ENCODE measurements at regions not wholly inside any gene's neighbourhood (a gene's known extent, or its start where the extent isn't known, plus 50 kb on each side); places are given as distances from the start of the nearest gene placed in this dataset.
"Not testable (repeated sequence)": the region's sequence is repeated elsewhere in the genome, so short reads cannot be mapped to it uniquely, and the experiment has no call there.

DNA sequence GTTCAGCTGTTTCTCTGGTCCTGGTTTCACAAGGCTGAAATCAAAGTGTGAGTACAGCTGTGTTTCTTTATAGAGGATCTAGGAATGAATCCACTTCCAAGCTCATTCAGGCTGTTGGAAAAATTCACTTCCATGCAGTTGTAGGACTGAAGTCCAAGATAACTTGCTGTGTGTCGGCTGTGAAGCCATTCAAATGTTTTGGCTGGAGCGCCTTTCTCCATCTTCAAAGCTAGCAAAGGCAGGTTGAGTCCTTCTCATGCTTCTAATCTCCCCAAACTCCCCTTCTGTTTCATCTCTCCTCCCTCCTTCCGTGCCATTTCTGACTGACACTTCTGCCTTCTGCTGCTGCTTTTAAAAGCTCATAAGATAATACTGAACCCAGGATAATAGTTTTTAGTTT is 1195.4 kb upstream of the LRRN3 start:
- TF ChIP-seq, protein P1, sequence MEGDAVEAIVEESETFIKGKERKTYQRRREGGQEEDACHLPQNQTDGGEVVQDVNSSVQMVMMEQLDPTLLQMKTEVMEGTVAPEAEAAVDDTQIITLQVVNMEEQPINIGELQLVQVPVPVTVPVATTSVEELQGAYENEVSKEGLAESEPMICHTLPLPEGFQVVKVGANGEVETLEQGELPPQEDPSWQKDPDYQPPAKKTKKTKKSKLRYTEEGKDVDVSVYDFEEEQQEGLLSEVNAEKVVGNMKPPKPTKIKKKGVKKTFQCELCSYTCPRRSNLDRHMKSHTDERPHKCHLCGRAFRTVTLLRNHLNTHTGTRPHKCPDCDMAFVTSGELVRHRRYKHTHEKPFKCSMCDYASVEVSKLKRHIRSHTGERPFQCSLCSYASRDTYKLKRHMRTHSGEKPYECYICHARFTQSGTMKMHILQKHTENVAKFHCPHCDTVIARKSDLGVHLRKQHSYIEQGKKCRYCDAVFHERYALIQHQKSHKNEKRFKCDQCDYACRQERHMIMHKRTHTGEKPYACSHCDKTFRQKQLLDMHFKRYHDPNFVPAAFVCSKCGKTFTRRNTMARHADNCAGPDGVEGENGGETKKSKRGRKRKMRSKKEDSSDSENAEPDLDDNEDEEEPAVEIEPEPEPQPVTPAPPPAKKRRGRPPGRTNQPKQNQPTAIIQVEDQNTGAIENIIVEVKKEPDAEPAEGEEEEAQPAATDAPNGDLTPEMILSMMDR (conservative IDR thresholded peaks at IDR 0.05 in 1 of 2, IDR thresholded peaks at IDR 0.05 in 1 of 2; ENCODE audit: low read depth in 1 of 2, low read length in 2 of 2) = no peak
- TF ChIP-seq EZH2 (IDR thresholded peaks at IDR 0.05; ENCODE audit: low read length, missing control alignments) = no peak
- Histone ChIP-seq H3K4me3 (replicated peaks in 1 of 4; ENCODE audit: control extremely low read depth in 1 of 4, insufficient read depth in 1 of 4, low read depth in 3 of 4, low read length in 4 of 4) (no peak overlapping the region), H3K79me2 (ENCODE audit: control insufficient read depth, insufficient read depth, low read length) (no peaks in the 10 kb centered on the region), H4K20me1 (ENCODE audit: control insufficient read depth, extremely low read depth, insufficient read depth, low read length) (no peaks in the 10 kb centered on the region), H3K36me3 (ENCODE audit: control insufficient read depth, insufficient read depth, low read length) (no peaks in the 10 kb centered on the region), H3K9me3 (ENCODE audit: control insufficient read depth, insufficient read depth, low read depth, low read length) (no peaks in the 10 kb centered on the region), H3K27me3 (ENCODE audit: control insufficient read depth, insufficient read depth, low read length) (no peaks in the 10 kb centered on the region), H3K27ac (ENCODE audit: insufficient read depth, low read length) (no peak overlapping the region), H3K4me1 (ENCODE audit: control insufficient read depth, extremely low read depth, insufficient read depth, low read length) (no peaks in the 10 kb centered on the region), H2AFZ (ENCODE audit: low read length) (no peak overlapping the region), H3K4me2 (ENCODE audit: extremely low read depth, insufficient read depth, low read length) (no peak overlapping the region), H3K9ac (ENCODE audit: insufficient read depth, low read length) (no peak overlapping the region)
- DNase-seq (ENCODE audit: low read depth in 2 of 2) = no peak

DNA sequence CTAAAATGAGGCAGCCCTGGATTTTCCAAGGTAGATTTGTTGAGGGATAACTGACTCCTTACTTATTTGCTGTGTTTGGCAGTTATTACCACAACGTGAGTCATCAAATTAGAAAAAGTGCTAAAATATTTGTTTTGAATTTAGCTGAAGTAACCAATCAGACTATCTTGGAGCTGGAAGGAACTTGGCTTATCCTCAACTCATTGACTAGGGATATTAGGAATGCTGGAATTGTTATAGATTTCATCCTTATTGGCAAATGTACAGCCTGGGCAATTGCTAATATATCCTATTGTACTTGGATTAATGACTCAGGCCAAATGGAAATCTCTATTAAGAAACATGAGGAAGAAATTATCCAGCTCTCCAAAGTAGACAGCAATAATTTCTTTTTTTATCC is 1189.0 kb upstream of the LRRN3 start:
- no peak overlapping the region for H2AFZ ChIP-seq (ENCODE audit: low read length)

DNA sequence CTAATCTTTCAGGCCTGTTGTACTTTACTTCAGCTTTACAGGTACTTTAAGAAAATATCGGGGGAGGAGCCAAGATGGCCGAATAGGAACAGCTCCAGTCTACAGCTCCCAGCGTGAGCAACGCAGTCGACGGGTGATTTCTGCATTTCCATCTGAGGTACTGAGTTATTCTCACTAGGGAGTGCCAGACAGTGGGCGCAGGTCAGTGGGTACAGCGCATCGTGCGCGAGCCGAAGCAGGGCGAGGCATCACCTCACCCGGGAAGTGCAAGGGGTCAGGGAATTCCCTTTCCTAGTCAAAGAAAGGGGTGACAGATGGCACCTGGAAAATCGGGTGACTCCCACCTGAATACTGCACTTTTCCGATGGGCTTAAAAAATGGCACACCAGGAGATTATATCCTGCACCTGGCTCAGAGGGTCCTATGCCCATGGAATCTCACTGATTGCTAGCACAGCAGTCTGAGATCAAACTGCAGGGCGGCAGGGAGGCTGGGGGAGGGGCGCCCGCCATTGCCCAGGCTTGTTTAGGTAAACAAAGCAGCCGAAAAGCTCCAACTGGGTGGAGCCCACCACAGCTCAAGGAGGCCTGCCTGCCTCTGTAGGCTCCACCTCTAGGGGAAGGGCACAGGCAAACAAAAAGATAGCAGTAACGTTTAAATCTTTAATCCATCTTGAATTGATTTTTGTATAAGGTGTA is 1185.4 kb upstream of the LRRN3 start:
- not testable (repeated sequence) for H3K36me3 ChIP-seq (ENCODE audit: control insufficient read depth, insufficient read depth, low read length); H4K20me1 ChIP-seq (ENCODE audit: control insufficient read depth, extremely low read depth, insufficient read depth, low read length); H3K27me3 ChIP-seq (ENCODE audit: control insufficient read depth, insufficient read depth, low read length)

More for the DNA sequence above, 1189.0 kb upstream of the LRRN3 start:
- H3K27ac ChIP-seq (ENCODE audit: insufficient read depth, low read length) = no peak overlapping the region
- H3K4me2 ChIP-seq (ENCODE audit: extremely low read depth, insufficient read depth, low read length) = no peak overlapping the region
- no peak overlapping the region for H3K9ac ChIP-seq (ENCODE audit: insufficient read depth, low read length)
- no peak overlapping the region for H3K4me3 ChIP-seq (replicated peaks in 1 of 4; ENCODE audit: control extremely low read depth in 1 of 4, insufficient read depth in 1 of 4, low read depth in 3 of 4, low read length in 4 of 4)
- H3K27me3 ChIP-seq (ENCODE audit: control insufficient read depth, insufficient read depth, low read length) = no peaks in the 10 kb centered on the region
- no peak for TF ChIP-seq EZH2 (IDR thresholded peaks at IDR 0.05; ENCODE audit: low read length, missing control alignments)
- TF ChIP-seq, protein P1 (conservative IDR thresholded peaks at IDR 0.05 in 1 of 2, IDR thresholded peaks at IDR 0.05 in 1 of 2; ENCODE audit: low read depth in 1 of 2, low read length in 2 of 2) = no peak
- H4K20me1 ChIP-seq (ENCODE audit: control insufficient read depth, extremely low read depth, insufficient read depth, low read length) = no peaks in the 10 kb centered on the region
- H3K9me3 ChIP-seq (ENCODE audit: control insufficient read depth, insufficient read depth, low read depth, low read length) = no peaks in the 10 kb centered on the region
- DNase-seq (ENCODE audit: low read depth in 2 of 2) = peak; percentile 14 to 46
- no peaks in the 10 kb centered on the region for H3K4me1 ChIP-seq (ENCODE audit: control insufficient read depth, extremely low read depth, insufficient read depth, low read length)
- no peaks in the 10 kb centered on the region for H3K79me2 ChIP-seq (ENCODE audit: control insufficient read depth, insufficient read depth, low read length)
- no peaks in the 10 kb centered on the region for H3K36me3 ChIP-seq (ENCODE audit: control insufficient read depth, insufficient read depth, low read length)

More for the DNA sequence above, 1185.4 kb upstream of the LRRN3 start:
- not testable (repeated sequence) for H3K4me2 ChIP-seq (ENCODE audit: extremely low read depth, insufficient read depth, low read length); H3K79me2 ChIP-seq (ENCODE audit: control insufficient read depth, insufficient read depth, low read length); DNase-seq (ENCODE audit: low read depth in 2 of 2); H2AFZ ChIP-seq (ENCODE audit: low read length); H3K9me3 ChIP-seq (ENCODE audit: control insufficient read depth, insufficient read depth, low read depth, low read length); H3K4me3 ChIP-seq (replicated peaks in 1 of 4; ENCODE audit: control extremely low read depth in 1 of 4, insufficient read depth in 1 of 4, low read depth in 3 of 4, low read length in 4 of 4); H3K27ac ChIP-seq (ENCODE audit: insufficient read depth, low read length); H3K9ac ChIP-seq (ENCODE audit: insufficient read depth, low read length); H3K4me1 ChIP-seq (ENCODE audit: control insufficient read depth, extremely low read depth, insufficient read depth, low read length)

All from fibroblast of lung (primary cell).